DOHH2 (cell line): ENCODE measurements at regions not wholly inside any gene's neighbourhood (a gene's known extent, or its start where the extent isn't known, plus 50 kb on each side); places are given as distances from the start of the nearest gene placed in this dataset.

Experiments used
- CTCF ChIP-seq: fragments of 200-600 bp; sonication (generic); IDR thresholded peaks from one replicate; pipeline ENCODE4 v1.5.1; 2014; ENCODE audit warnings: antibody characterized with exemption, mild to moderate bottlenecking, low read depth, low read length; ENCODE audit not compliant: poor library complexity, severe bottlenecking
- EZH2phosphoT487 ChIP-seq: fragments of 200-600 bp; sonication (generic); IDR thresholded peaks from 2 replicates; pipeline ENCODE4 v1.6.1; 2017; ENCODE audit warnings: borderline replicate concordance, mild to moderate bottlenecking, antibody characterized with exemption, low read length, moderate library complexity, mixed read lengths

- TF ChIP-seq CTCF (no peak), EZH2phosphoT487 (no peak)
Measured at GRCh38 chr6:9851006-9851405, 563.9 kb downstream of the TFAP2A start.
